ENCODE measurements at regions not wholly inside any gene's neighbourhood (a gene's known extent, or its start where the extent isn't known, plus 50 kb on each side); places are given as distances from the start of the nearest gene placed in this dataset.

DNA sequence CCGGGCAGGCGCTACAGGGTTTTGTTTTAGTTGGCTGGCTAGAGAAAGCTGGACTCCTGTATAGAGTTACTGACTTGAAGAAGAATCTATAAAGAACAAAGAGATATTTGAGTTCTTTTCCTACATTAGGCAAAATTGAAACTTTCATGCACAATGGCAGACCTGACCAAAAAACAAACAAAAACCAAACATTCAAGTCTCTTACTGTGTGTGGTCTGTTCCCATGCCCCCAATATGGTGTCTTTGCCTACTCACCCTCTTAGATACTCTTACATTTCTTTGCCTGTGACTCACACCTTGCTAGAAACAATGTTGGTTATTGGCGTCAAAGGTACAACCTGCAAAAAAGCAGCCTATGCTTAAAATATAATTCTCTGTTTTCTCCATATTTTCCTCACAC is 109.5 kb upstream of the TMC3 start:
- Mint-ChIP-seq H3K36me3 (no peaks in the 10 kb centered on the region), H3K4me3 (no peak overlapping the region), H3K9me3 (no peaks in the 10 kb centered on the region), H3K4me1 (peaks cover 16% of the 10 kb centered on the region), H3K27me3 (ENCODE audit: low read depth) (no peaks in the 10 kb centered on the region), H3K27ac (no peak overlapping the region)
- POLR2A ChIA-PET, result no interaction called here
- TF ChIP-seq, protein P1, sequence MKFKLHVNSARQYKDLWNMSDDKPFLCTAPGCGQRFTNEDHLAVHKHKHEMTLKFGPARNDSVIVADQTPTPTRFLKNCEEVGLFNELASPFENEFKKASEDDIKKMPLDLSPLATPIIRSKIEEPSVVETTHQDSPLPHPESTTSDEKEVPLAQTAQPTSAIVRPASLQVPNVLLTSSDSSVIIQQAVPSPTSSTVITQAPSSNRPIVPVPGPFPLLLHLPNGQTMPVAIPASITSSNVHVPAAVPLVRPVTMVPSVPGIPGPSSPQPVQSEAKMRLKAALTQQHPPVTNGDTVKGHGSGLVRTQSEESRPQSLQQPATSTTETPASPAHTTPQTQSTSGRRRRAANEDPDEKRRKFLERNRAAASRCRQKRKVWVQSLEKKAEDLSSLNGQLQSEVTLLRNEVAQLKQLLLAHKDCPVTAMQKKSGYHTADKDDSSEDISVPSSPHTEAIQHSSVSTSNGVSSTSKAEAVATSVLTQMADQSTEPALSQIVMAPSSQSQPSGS (CRISPR knock-in tag; IDR thresholded peaks at IDR 0.05; ENCODE audit: borderline replicate concordance, low read depth), result no peak
- TF ChIP-seq KAT7 (CRISPR knock-in tag; IDR thresholded peaks at IDR 0.05; ENCODE audit: borderline replicate concordance) (no peak), ELF4 (CRISPR knock-in tag; IDR thresholded peaks at IDR 0.05; ENCODE audit: low read depth) (no peak), HMGA2 (CRISPR knock-in tag; IDR thresholded peaks at IDR 0.05) (no peak), GTF2I (CRISPR knock-in tag; conservative IDR thresholded peaks at IDR 0.05) (no peak), ZNF671 (CRISPR knock-in tag; IDR thresholded peaks at IDR 0.05) (no peak), TEAD4 (CRISPR knock-in tag; IDR thresholded peaks at IDR 0.05) (no peak), NR2C2 (CRISPR knock-in tag; IDR thresholded peaks at IDR 0.05) (no peak)
- TF ChIP-seq, protein P2, sequence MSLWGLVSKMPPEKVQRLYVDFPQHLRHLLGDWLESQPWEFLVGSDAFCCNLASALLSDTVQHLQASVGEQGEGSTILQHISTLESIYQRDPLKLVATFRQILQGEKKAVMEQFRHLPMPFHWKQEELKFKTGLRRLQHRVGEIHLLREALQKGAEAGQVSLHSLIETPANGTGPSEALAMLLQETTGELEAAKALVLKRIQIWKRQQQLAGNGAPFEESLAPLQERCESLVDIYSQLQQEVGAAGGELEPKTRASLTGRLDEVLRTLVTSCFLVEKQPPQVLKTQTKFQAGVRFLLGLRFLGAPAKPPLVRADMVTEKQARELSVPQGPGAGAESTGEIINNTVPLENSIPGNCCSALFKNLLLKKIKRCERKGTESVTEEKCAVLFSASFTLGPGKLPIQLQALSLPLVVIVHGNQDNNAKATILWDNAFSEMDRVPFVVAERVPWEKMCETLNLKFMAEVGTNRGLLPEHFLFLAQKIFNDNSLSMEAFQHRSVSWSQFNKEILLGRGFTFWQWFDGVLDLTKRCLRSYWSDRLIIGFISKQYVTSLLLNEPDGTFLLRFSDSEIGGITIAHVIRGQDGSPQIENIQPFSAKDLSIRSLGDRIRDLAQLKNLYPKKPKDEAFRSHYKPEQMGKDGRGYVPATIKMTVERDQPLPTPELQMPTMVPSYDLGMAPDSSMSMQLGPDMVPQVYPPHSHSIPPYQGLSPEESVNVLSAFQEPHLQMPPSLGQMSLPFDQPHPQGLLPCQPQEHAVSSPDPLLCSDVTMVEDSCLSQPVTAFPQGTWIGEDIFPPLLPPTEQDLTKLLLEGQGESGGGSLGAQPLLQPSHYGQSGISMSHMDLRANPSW (CRISPR knock-in tag; conservative IDR thresholded peaks at IDR 0.05; ENCODE audit: low read depth), result no peak
- TF ChIP-seq, protein P3, sequence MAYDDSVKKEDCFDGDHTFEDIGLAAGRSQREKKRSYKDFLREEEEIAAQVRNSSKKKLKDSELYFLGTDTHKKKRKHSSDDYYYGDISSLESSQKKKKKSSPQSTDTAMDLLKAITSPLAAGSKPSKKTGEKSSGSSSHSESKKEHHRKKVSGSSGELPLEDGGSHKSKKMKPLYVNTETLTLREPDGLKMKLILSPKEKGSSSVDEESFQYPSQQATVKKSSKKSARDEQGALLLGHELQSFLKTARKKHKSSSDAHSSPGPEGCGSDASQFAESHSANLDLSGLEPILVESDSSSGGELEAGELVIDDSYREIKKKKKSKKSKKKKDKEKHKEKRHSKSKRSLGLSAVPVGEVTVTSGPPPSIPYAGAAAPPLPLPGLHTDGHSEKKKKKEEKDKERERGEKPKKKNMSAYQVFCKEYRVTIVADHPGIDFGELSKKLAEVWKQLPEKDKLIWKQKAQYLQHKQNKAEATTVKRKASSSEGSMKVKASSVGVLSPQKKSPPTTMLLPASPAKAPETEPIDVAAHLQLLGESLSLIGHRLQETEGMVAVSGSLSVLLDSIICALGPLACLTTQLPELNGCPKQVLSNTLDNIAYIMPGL (CRISPR knock-in tag; IDR thresholded peaks at IDR 0.05), result no peak
- TF ChIP-seq, protein P4, sequence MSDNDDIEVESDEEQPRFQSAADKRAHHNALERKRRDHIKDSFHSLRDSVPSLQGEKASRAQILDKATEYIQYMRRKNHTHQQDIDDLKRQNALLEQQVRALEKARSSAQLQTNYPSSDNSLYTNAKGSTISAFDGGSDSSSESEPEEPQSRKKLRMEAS (CRISPR knock-in tag; IDR thresholded peaks at IDR 0.05), result no peak
- TF ChIP-seq, protein P5, sequence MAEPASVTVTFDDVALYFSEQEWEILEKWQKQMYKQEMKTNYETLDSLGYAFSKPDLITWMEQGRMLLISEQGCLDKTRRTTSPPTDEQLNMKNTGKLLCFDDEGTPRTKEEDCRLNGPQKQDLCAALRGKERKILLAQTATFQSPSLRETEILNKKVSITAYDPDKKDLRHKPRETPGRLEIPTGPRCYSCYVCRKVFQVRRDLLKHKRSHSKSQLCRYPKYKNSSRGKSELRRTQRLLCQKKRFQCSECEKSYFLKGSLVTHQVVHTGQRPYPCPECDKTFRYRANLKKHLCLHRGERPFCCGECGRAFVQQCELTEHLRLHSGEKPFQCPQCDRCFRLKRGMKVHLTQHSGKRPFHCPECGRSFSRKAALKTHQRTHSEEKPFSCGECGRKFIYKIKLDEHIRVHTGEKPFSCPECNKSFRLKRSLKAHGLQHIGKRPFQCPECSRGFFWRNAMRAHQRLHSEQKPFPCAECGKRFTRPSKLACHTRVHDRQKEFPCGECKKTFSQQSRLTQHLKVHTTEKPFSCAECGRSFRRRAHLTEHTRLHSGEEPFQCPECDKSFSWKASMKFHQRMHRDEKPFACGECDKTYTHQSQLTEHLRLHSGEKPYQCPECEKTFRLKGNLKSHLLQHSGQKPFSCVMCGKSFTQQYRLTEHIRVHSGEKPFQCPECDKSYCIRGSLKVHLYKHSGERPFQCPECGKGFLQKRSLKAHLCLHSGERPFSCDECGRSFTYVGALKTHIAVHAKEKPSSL (CRISPR knock-in tag; conservative IDR thresholded peaks at IDR 0.05), result no peak
- TF ChIP-seq, protein P6, sequence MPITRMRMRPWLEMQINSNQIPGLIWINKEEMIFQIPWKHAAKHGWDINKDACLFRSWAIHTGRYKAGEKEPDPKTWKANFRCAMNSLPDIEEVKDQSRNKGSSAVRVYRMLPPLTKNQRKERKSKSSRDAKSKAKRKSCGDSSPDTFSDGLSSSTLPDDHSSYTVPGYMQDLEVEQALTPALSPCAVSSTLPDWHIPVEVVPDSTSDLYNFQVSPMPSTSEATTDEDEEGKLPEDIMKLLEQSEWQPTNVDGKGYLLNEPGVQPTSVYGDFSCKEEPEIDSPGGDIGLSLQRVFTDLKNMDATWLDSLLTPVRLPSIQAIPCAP (CRISPR knock-in tag; IDR thresholded peaks at IDR 0.05), result no peak
- TF ChIP-seq, protein P7, sequence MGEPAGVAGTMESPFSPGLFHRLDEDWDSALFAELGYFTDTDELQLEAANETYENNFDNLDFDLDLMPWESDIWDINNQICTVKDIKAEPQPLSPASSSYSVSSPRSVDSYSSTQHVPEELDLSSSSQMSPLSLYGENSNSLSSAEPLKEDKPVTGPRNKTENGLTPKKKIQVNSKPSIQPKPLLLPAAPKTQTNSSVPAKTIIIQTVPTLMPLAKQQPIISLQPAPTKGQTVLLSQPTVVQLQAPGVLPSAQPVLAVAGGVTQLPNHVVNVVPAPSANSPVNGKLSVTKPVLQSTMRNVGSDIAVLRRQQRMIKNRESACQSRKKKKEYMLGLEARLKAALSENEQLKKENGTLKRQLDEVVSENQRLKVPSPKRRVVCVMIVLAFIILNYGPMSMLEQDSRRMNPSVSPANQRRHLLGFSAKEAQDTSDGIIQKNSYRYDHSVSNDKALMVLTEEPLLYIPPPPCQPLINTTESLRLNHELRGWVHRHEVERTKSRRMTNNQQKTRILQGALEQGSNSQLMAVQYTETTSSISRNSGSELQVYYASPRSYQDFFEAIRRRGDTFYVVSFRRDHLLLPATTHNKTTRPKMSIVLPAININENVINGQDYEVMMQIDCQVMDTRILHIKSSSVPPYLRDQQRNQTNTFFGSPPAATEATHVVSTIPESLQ (CRISPR knock-in tag; IDR thresholded peaks at IDR 0.05), result no peak
- TF ChIP-seq, protein P8, sequence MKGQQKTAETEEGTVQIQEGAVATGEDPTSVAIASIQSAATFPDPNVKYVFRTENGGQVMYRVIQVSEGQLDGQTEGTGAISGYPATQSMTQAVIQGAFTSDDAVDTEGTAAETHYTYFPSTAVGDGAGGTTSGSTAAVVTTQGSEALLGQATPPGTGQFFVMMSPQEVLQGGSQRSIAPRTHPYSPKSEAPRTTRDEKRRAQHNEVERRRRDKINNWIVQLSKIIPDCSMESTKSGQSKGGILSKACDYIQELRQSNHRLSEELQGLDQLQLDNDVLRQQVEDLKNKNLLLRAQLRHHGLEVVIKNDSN (CRISPR knock-in tag; IDR thresholded peaks at IDR 0.05), result no peak
- TF ChIP-seq, protein P9, sequence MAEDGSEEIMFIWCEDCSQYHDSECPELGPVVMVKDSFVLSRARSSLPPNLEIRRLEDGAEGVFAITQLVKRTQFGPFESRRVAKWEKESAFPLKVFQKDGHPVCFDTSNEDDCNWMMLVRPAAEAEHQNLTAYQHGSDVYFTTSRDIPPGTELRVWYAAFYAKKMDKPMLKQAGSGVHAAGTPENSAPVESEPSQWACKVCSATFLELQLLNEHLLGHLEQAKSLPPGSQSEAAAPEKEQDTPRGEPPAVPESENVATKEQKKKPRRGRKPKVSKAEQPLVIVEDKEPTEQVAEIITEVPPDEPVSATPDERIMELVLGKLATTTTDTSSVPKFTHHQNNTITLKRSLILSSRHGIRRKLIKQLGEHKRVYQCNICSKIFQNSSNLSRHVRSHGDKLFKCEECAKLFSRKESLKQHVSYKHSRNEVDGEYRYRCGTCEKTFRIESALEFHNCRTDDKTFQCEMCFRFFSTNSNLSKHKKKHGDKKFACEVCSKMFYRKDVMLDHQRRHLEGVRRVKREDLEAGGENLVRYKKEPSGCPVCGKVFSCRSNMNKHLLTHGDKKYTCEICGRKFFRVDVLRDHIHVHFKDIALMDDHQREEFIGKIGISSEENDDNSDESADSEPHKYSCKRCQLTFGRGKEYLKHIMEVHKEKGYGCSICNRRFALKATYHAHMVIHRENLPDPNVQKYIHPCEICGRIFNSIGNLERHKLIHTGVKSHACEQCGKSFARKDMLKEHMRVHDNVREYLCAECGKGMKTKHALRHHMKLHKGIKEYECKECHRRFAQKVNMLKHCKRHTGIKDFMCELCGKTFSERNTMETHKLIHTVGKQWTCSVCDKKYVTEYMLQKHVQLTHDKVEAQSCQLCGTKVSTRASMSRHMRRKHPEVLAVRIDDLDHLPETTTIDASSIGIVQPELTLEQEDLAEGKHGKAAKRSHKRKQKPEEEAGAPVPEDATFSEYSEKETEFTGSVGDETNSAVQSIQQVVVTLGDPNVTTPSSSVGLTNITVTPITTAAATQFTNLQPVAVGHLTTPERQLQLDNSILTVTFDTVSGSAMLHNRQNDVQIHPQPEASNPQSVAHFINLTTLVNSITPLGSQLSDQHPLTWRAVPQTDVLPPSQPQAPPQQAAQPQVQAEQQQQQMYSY (CRISPR knock-in tag; IDR thresholded peaks at IDR 0.05), result no peak
- TF ChIP-seq, protein P10, sequence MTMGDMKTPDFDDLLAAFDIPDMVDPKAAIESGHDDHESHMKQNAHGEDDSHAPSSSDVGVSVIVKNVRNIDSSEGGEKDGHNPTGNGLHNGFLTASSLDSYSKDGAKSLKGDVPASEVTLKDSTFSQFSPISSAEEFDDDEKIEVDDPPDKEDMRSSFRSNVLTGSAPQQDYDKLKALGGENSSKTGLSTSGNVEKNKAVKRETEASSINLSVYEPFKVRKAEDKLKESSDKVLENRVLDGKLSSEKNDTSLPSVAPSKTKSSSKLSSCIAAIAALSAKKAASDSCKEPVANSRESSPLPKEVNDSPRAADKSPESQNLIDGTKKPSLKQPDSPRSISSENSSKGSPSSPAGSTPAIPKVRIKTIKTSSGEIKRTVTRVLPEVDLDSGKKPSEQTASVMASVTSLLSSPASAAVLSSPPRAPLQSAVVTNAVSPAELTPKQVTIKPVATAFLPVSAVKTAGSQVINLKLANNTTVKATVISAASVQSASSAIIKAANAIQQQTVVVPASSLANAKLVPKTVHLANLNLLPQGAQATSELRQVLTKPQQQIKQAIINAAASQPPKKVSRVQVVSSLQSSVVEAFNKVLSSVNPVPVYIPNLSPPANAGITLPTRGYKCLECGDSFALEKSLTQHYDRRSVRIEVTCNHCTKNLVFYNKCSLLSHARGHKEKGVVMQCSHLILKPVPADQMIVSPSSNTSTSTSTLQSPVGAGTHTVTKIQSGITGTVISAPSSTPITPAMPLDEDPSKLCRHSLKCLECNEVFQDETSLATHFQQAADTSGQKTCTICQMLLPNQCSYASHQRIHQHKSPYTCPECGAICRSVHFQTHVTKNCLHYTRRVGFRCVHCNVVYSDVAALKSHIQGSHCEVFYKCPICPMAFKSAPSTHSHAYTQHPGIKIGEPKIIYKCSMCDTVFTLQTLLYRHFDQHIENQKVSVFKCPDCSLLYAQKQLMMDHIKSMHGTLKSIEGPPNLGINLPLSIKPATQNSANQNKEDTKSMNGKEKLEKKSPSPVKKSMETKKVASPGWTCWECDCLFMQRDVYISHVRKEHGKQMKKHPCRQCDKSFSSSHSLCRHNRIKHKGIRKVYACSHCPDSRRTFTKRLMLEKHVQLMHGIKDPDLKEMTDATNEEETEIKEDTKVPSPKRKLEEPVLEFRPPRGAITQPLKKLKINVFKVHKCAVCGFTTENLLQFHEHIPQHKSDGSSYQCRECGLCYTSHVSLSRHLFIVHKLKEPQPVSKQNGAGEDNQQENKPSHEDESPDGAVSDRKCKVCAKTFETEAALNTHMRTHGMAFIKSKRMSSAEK (CRISPR knock-in tag; IDR thresholded peaks at IDR 0.05; ENCODE audit: borderline replicate concordance), result no peak
- CTCF ChIA-PET, result interaction anchor here (1.1 kb wide), 1 partner anchor 169 kb away, joined by 3 read pairs; no protein-coding TSS in a partner anchor
- ATAC-seq (no peak), DNase-seq (ENCODE audit: low spot score) (no peak)
